DND-41 (cell line): ENCODE measurements at regions not wholly inside any gene's neighbourhood (a gene's known extent, or its start where the extent isn't known, plus 50 kb on each side); places are given as distances from the start of the nearest gene placed in this dataset.
"Not testable (repeated sequence)": the region's sequence is repeated elsewhere in the genome, so short reads cannot be mapped to it uniquely, and the experiment has no call there.

ENCODE experiments used
- ATAC-seq: fragments of 200-7000 bp; cut with Tn5 transposase; 3 replicates; pipeline ENCODE4 v1.9.1; 2021; ENCODE audit warnings: low read depth; ENCODE audit not compliant: insufficient read depth
- DNase-seq: peaks from one replicate; pipeline ENCODE4 v3.0.0-alpha.2; 2020
- H2AFZ ChIP-seq: 2 replicates; pipeline ENCODE4 v1.6.0; 2012; ENCODE audit warnings: low read depth, low read length
- H3K27ac ChIP-seq: 2 replicates; pipeline ENCODE4 v1.5.1; 2012; ENCODE audit warnings: low read length, inconsistent platforms
- H3K27me3 ChIP-seq: fragments of 200-600 bp; sonication (generic); 2 replicates; pipeline ENCODE4 v1.6.0; 2012; ENCODE audit warnings: low read length, mild to moderate bottlenecking, inconsistent platforms; ENCODE audit not compliant: insufficient read depth, poor library complexity
- H3K36me3 ChIP-seq: 2 replicates; pipeline ENCODE4 v1.5.1; 2012; ENCODE audit warnings: low read length, inconsistent platforms; ENCODE audit not compliant: insufficient read depth
- H3K4me1 ChIP-seq: 2 replicates; pipeline ENCODE4 v1.5.1; 2012; ENCODE audit warnings: mild to moderate bottlenecking, low read length; ENCODE audit not compliant: insufficient read depth
- H3K4me2 ChIP-seq: 2 replicates; pipeline ENCODE4 v1.6.0; 2012; ENCODE audit warnings: mild to moderate bottlenecking, moderate library complexity, low read length, inconsistent platforms; ENCODE audit not compliant: insufficient read depth
- H3K4me3 ChIP-seq, 2 experiments: fragments of 200-600 bp in 1 of 2; shearing (Covaris generic) in 1 of 2; 2 replicates each; pipeline ENCODE4 v1.5.1; 2012 to 2016; ENCODE audit warnings: inconsistent platforms in 2 of 2, low read length in 2 of 2, mild to moderate bottlenecking in 2 of 2, low read depth in 1 of 2, moderate library complexity in 1 of 2
- H3K79me2 ChIP-seq: 2 replicates; pipeline ENCODE4 v1.6.0; 2012; ENCODE audit warnings: low read length, inconsistent platforms; ENCODE audit not compliant: insufficient read depth
- H3K9ac ChIP-seq: 2 replicates; pipeline ENCODE4 v1.6.0; 2012; ENCODE audit warnings: low read depth, mild to moderate bottlenecking, inconsistent platforms, low read length, moderate library complexity
- H3K9me3 ChIP-seq: 2 replicates; pipeline ENCODE4 v1.5.1; 2012; ENCODE audit warnings: low read length, moderate library complexity, mild to moderate bottlenecking, inconsistent platforms; ENCODE audit not compliant: insufficient read depth, severe bottlenecking
- H4K20me1 ChIP-seq: 2 replicates; pipeline ENCODE4 v1.6.0; 2012; ENCODE audit warnings: low read length; ENCODE audit not compliant: insufficient read depth
- CTCF ChIP-seq: IDR thresholded peaks from 2 replicates; pipeline ENCODE4 v1.5.1; 2012; ENCODE audit warnings: borderline replicate concordance, low read length, moderate library complexity, mild to moderate bottlenecking; ENCODE audit not compliant: poor library complexity, severe bottlenecking; ENCODE audit errors: extremely low read depth
- EZH2 ChIP-seq: IDR thresholded peaks from 3 replicates; pipeline ENCODE4 v1.6.1; 2012; ENCODE audit warnings: borderline replicate concordance, low read depth, mild to moderate bottlenecking, moderate library complexity, low read length, inconsistent platforms; ENCODE audit not compliant: severe bottlenecking

DNA sequence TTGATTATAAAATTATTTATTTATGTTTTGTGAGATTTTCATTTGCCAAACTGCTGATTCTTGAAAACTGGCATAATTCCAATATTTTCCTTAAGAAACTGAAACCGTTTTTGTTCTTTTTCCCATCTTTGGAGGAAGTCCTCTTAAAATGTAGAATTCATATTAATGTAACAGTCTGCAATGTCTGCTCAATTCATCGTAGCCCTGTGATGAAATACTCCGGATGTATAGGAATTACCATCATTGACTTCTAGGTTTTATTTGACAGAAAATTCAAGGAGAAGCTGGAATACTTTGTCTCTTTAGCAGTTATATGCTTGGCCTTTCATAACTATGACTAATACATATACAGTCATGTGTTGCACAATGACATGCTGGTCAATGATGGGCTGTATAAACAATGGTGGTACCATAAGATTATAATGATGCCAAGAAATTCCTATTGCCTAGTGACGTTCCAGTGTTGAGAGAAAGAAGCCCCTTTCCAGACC is 185.0 kb upstream of the GPRIN3 start:
- Histone ChIP-seq H3K36me3 (no peaks in the 10 kb centered on the region), H3K27ac (no peak overlapping the region), H3K4me3 (no peak overlapping the region), H3K27me3 (no peaks in the 10 kb centered on the region), H4K20me1 (no peaks in the 10 kb centered on the region), H3K79me2 (no peaks in the 10 kb centered on the region), H3K9ac (no peak overlapping the region), H3K9me3 (no peaks in the 10 kb centered on the region), H2AFZ (no peak overlapping the region), H3K4me2 (no peak overlapping the region), H3K4me1 (no peaks in the 10 kb centered on the region)
- DNase-seq (no peak), ATAC-seq (no peak)
- TF ChIP-seq CTCF: no peak
- TF ChIP-seq EZH2: no peak

DNA sequence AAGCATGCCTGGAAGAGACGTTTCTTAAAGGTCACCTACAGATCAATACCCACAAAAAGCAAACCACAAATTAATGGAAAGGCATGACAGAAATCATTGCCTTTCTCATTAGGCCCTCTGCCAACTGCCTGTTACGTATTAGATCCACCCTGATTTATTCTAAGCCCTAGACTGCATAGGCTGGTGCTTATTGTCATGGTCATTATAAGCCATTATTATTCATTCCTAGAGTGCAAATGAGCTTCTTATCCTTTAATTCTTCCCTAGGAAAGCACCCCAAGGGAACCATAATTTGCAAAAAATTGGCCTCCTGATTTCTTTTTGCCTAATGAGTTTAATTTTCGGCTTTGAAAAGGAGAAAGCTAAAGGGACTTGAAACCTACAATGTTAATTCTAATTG is 184.2 kb upstream of the GPRIN3 start:
- H3K4me2 ChIP-seq: no peak overlapping the region
- H3K36me3 ChIP-seq: no peaks in the 10 kb centered on the region
- TF ChIP-seq EZH2 (no peak), CTCF (no peak)
- H3K79me2 ChIP-seq: no peaks in the 10 kb centered on the region
- H3K4me3 ChIP-seq: no peak overlapping the region
- H3K9me3 ChIP-seq: no peaks in the 10 kb centered on the region
- no peak overlapping the region for H3K9ac ChIP-seq
- H3K27me3 ChIP-seq: no peaks in the 10 kb centered on the region
- ATAC-seq (no peak), DNase-seq (no peak)
- no peak overlapping the region for H2AFZ ChIP-seq
- H3K4me1 ChIP-seq: no peaks in the 10 kb centered on the region
- no peak overlapping the region for H3K27ac ChIP-seq
- H4K20me1 ChIP-seq: no peaks in the 10 kb centered on the region

- H3K27me3 ChIP-seq, H3K9me3 ChIP-seq, DNase-seq, H3K36me3 ChIP-seq, H4K20me1 ChIP-seq, H3K4me1 ChIP-seq, H3K27ac ChIP-seq, H3K4me3 ChIP-seq, H3K79me2 ChIP-seq, H3K9ac ChIP-seq, ATAC-seq, H3K4me2 ChIP-seq, H2AFZ ChIP-seq: not testable (repeated sequence)
Observed at GRCh38 chr4:89489921-89490431, 182.4 kb upstream of the GPRIN3 start.

DNA sequence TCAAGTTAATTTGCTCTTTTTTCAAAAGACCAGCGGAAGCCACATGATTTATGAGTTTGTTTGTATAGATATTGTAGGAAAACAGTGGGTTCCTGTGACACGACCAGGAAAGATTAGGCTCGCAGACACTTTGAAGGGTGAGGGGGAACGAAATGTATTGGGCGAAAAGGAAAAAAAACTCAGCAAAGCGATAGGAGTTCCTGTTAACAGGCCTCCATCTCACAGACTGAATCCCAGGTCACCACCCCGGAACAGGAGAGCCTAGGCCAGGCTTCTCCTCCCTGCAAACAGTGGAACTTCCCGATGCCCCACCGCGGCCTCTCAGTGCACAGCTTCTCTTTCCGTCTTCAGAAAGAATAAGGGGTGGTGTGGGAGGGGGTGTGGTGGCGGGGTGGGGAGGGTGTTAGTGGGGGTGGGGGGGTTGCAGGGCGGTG is 181.8 kb upstream of the GPRIN3 start:
- no peak for TF ChIP-seq CTCF
- no peak for TF ChIP-seq EZH2
- no peak overlapping the region for H3K4me2 ChIP-seq
- H3K9me3 ChIP-seq: no peaks in the 10 kb centered on the region
- H2AFZ ChIP-seq: no peak overlapping the region
- no peak overlapping the region for H3K9ac ChIP-seq
- no peaks in the 10 kb centered on the region for H3K36me3 ChIP-seq
- H3K79me2 ChIP-seq: no peaks in the 10 kb centered on the region
- ATAC-seq (no peak), DNase-seq (no peak)
- no peaks in the 10 kb centered on the region for H4K20me1 ChIP-seq
- H3K4me3 ChIP-seq: no peak overlapping the region
- H3K27me3 ChIP-seq: no peaks in the 10 kb centered on the region
- no peak overlapping the region for H3K27ac ChIP-seq
- no peaks in the 10 kb centered on the region for H3K4me1 ChIP-seq
